IMR-90 (cell line): ENCODE measurements at regions not wholly inside any gene's neighbourhood (a gene's known extent, or its start where the extent isn't known, plus 50 kb on each side); places are given as distances from the start of the nearest gene placed in this dataset.
A peak's percentile ranks its signal among the peaks of the same experiment; 100 is the strongest.

Experiments
- ATAC-seq: fragments of 200-7000 bp; cut with Tn5 transposase; 2 replicates; pipeline ENCODE4 v1.9.1; 2020; ENCODE audit warnings: low read depth, mild to moderate bottlenecking, moderate library complexity
- BruUV-seq: library from RNA; stranded (reverse); fragments of 400-500 nt; replicated peaks from 2 replicates; lab custom pipeline; 2021; lab: Mats Ljungman, UMichigan
- CTCF ChIA-PET: fragments of 300-600 bp; formaldehyde crosslinking; extraction: SDS; loops from one replicate; lab custom pipeline; 2021; ENCODE audit warnings: antibody characterized with exemption; lab: Yijun Ruan, JAX
- POLR2A ChIA-PET: fragments of 300-600 bp; sonication (Branson Sonifier 250); formaldehyde crosslinking; loops from one replicate; lab custom pipeline; 2022; ENCODE audit warnings: antibody characterized with exemption; ENCODE audit not compliant: unreplicated experiment; lab: Charles Lee
- DNase-seq: peaks from one replicate; pipeline ENCODE4 v3.0.0; 2013
- H2AFZ ChIP-seq: replicated peaks from 2 replicates; pipeline ENCODE3; 2013; ENCODE audit warnings: low read length, mild to moderate bottlenecking; ENCODE audit not compliant: poor library complexity
- H2AK5ac ChIP-seq: 2 replicates; pipeline ENCODE4 v1.6.1; 2013; ENCODE audit warnings: low read depth, low read length, inconsistent platforms
- H2AK9ac ChIP-seq: replicated peaks from 2 replicates; pipeline ENCODE3; 2013; ENCODE audit warnings: mild to moderate bottlenecking, low read depth, low read length, moderate library complexity; ENCODE audit not compliant: poor library complexity
- H2BK120ac ChIP-seq: 2 replicates; pipeline ENCODE4 v1.6.1; 2013; ENCODE audit warnings: low read depth, low read length, inconsistent platforms
- H2BK15ac ChIP-seq: 3 replicates; pipeline ENCODE4 v1.6.1; 2013; ENCODE audit warnings: low read depth, low read length, inconsistent platforms
- H2BK20ac ChIP-seq: 2 replicates; pipeline ENCODE4 v1.6.1; 2013; ENCODE audit warnings: low read depth, mild to moderate bottlenecking, inconsistent platforms, low read length, moderate library complexity
- H2BK5ac ChIP-seq: 2 replicates; pipeline ENCODE4 v1.6.1; 2013; ENCODE audit warnings: mild to moderate bottlenecking, low read depth, low read length, inconsistent platforms; ENCODE audit not compliant: poor library complexity, severe bottlenecking
- H3K14ac ChIP-seq: replicated peaks from 2 replicates; pipeline ENCODE4 v1.6.1; 2013; ENCODE audit warnings: low read depth, low read length, inconsistent platforms
- H3K18ac ChIP-seq: 2 replicates; pipeline ENCODE4 v1.6.1; 2013; ENCODE audit warnings: low read depth, low read length, control low read depth
- H3K23ac ChIP-seq: 2 replicates; pipeline ENCODE4 v1.6.1; 2013; ENCODE audit warnings: low read depth, low read length, inconsistent platforms
- H3K27ac ChIP-seq: 2 replicates; pipeline ENCODE4 v1.5.1; 2013; ENCODE audit warnings: mild to moderate bottlenecking, control low read depth, low read length; ENCODE audit not compliant: insufficient read depth
- H3K27me3 ChIP-seq: 2 replicates; pipeline ENCODE4 v1.6.1; 2013; ENCODE audit warnings: low read length; ENCODE audit not compliant: control insufficient read depth, insufficient read depth
- H3K36me3 ChIP-seq: 2 replicates; pipeline ENCODE4 v1.6.1; 2013; ENCODE audit warnings: low read length, mixed read lengths; ENCODE audit not compliant: control insufficient read depth, insufficient read depth
- H3K4ac ChIP-seq: 2 replicates; pipeline ENCODE4 v1.6.1; 2013; ENCODE audit warnings: low read depth, low read length, inconsistent platforms
- H3K4me1 ChIP-seq: 2 replicates; pipeline ENCODE4 v1.6.1; 2013; ENCODE audit warnings: low read length, mixed read lengths; ENCODE audit not compliant: control insufficient read depth, insufficient read depth
- H3K4me2 ChIP-seq: 2 replicates; pipeline ENCODE4 v1.6.1; 2013; ENCODE audit warnings: low read depth, mild to moderate bottlenecking, control low read depth, low read length, moderate library complexity
- H3K4me3 ChIP-seq: 2 replicates; pipeline ENCODE4 v1.5.1; 2013; ENCODE audit warnings: low read depth, mild to moderate bottlenecking, control low read depth, low read length, moderate library complexity; ENCODE audit not compliant: insufficient read depth
- H3K56ac ChIP-seq: 2 replicates; pipeline ENCODE4 v1.6.1; 2013; ENCODE audit warnings: low read length, inconsistent platforms; ENCODE audit not compliant: insufficient read depth; ENCODE audit errors: extremely low read depth
- H3K79me1 ChIP-seq, 2 experiments: 2 replicates each; pipeline ENCODE4 v1.6.1; 2013; ENCODE audit warnings: low read length in 2 of 2, inconsistent platforms in 1 of 2, low read depth in 1 of 2
- H3K9ac ChIP-seq: 2 replicates; pipeline ENCODE4 v1.6.1; 2013; ENCODE audit warnings: low read depth, low read length, control low read depth
- H3K9me1 ChIP-seq: 2 replicates; pipeline ENCODE4 v1.6.1; 2013; ENCODE audit warnings: low read length, inconsistent platforms; ENCODE audit not compliant: insufficient read depth
- H3K9me3 ChIP-seq: 2 replicates; pipeline ENCODE4 v1.6.1; 2013; ENCODE audit warnings: low read length; ENCODE audit not compliant: control insufficient read depth, insufficient read depth
- H4K20me1 ChIP-seq: 2 replicates; pipeline ENCODE4 v1.6.1; 2013; ENCODE audit warnings: low read length, inconsistent platforms; ENCODE audit not compliant: insufficient read depth
- H4K5ac ChIP-seq: 2 replicates; pipeline ENCODE4 v1.6.1; 2013; ENCODE audit warnings: mild to moderate bottlenecking, low read depth, low read length, control low read depth
- H4K8ac ChIP-seq, 2 experiments: 2 replicates each; pipeline ENCODE4 v1.6.1; 2013; ENCODE audit warnings: low read depth in 2 of 2, low read length in 2 of 2, control low read depth in 1 of 2, inconsistent platforms in 1 of 2
- H4K91ac ChIP-seq: 2 replicates; pipeline ENCODE4 v1.6.1; 2013; ENCODE audit warnings: low read depth, low read length, inconsistent platforms; ENCODE audit not compliant: insufficient read depth
- POLR2A ChIP-seq: IDR thresholded peaks from 2 replicates; pipeline ENCODE4 v1.6.1; 2012; ENCODE audit warnings: mild to moderate bottlenecking, low read depth, low read length
- WGBS, 2 experiments: methylation state at CpG; one replicate each; pipeline versions ENCODE4 v1.1.5 to v1.1.7; 2013; ENCODE audit warnings: missing lambda C conversion rate in 2 of 2; ENCODE audit not compliant: insufficient read length in 1 of 2; ENCODE audit errors: extremely low coverage in 2 of 2; 5-methylcytosine and 5-hydroxymethylcytosine counted together
- dilution Hi-C: fragments of 300-500 bp; cut with HindIII; formaldehyde crosslinking; loops from one replicate; pipeline ENCODE4 v1.14.3; 2018; ENCODE audit warnings: low sequenced_read_pairs; ENCODE audit not compliant: unreplicated experiment
- in situ Hi-C: fragments of 300-500 bp; cut with MboI; formaldehyde crosslinking; loops from 3 replicates; pipeline ENCODE4 v1.14.3; 2019; ENCODE audit warnings: low sequenced_read_pairs, inconsistent platforms, mixed read lengths
- intact Hi-C: fragments of 100-400 bp; cut with micrococcal nuclease; formaldehyde crosslinking; loops from 2 replicates; pipeline ENCODE4 v1.10.0; 2022
- TF ChIP-seq, protein P1 (sequence below): fragments of 150-350 bp; IDR thresholded peaks from 2 replicates; pipeline ENCODE4 v1.6.1; 2016; ENCODE audit warnings: low read depth, mild to moderate bottlenecking, low read length, moderate library complexity, borderline replicate concordance

DNA sequence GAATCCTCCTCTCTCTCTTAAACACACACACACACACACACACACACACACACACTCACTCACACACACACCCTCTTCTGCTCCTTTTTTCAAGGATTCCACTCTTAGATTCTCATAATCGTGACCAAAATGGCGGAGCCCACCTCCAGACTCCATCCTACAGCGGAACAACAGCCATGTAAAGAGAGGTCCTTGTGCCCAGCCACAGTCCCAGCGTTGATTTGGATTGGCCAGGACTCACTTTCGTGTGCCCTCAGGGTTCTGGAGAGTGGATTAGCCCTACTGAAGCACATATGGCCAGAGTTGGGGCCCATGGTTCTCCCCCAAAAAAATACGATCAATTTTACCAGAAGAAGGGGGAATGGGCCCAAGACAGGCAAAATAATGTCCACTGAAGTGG, 90.2 kb upstream of the SMNDC1 start:
- ChIA-PET CTCF (no interaction called here), POLR2A (no interaction called here)
- H4K20me1 ChIP-seq = no peaks in the 10 kb centered on the region
- peak overlapping the region; percentile 23; the same call in 1 of the 2 replicates for H2BK120ac ChIP-seq
- H3K4ac ChIP-seq = 0 out of 2 replicates have a peak overlapping the region, but pooled peaks have one; percentile 8
- H4K5ac ChIP-seq = no peak overlapping the region
- H3K79me1 ChIP-seq = peaks cover 0 to 4% of the 10 kb centered on the region in 2 experiments; a peak in 2 of 4 replicates
- no peak overlapping the region for H3K27ac ChIP-seq
- dilution Hi-C loops (no loop called here), intact Hi-C loops (no loop called here), in situ Hi-C loops (no loop called here)
- H2BK5ac ChIP-seq = no peak overlapping the region
- H3K9me1 ChIP-seq = peaks cover 24% of the 10 kb centered on the region
- H3K4me1 ChIP-seq = peaks cover 25% of the 10 kb centered on the region
- 94% methylated on average over 3 of the region's 6 CpGs; no CpG with 5 or more reads in 1 of the 2 experiments for WGBS, 2 experiments
- no peaks in the 10 kb centered on the region for H3K36me3 ChIP-seq
- no peak for ATAC-seq
- H4K91ac ChIP-seq = no peak overlapping the region
- no peak overlapping the region for H3K4me3 ChIP-seq
- peak overlapping the region; percentile 41; the same call in 1 of the 3 replicates for H2BK15ac ChIP-seq
- no peak overlapping the region; the same call in 1 of the 2 replicates for H2BK20ac ChIP-seq
- H3K9ac ChIP-seq = no peak overlapping the region
- no peak overlapping the region for H4K8ac ChIP-seq
- no peak overlapping the region for H3K4me2 ChIP-seq
- H2AFZ ChIP-seq = no peak overlapping the region
- no peaks in the 10 kb centered on the region for H3K9me3 ChIP-seq
- H2AK5ac ChIP-seq = peak overlapping the region; percentile 25; the same call in 1 of the 2 replicates
- no peak overlapping the region for H3K14ac ChIP-seq
- no peaks in the 10 kb centered on the region for H3K27me3 ChIP-seq
- no peak overlapping the region for H3K56ac ChIP-seq
- H3K23ac ChIP-seq = no peak overlapping the region
- no peak overlapping the region for H2AK9ac ChIP-seq
- no peak for DNase-seq
- peak; percentile 24; the same call in 1 of the 2 replicates for TF ChIP-seq POLR2A
- TF ChIP-seq, protein P1, sequence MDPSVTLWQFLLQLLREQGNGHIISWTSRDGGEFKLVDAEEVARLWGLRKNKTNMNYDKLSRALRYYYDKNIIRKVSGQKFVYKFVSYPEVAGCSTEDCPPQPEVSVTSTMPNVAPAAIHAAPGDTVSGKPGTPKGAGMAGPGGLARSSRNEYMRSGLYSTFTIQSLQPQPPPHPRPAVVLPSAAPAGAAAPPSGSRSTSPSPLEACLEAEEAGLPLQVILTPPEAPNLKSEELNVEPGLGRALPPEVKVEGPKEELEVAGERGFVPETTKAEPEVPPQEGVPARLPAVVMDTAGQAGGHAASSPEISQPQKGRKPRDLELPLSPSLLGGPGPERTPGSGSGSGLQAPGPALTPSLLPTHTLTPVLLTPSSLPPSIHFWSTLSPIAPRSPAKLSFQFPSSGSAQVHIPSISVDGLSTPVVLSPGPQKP = no peak
- no TSS peak for BruUV-seq
- H3K18ac ChIP-seq = no peak overlapping the region
